ENCODE measurements at regions not wholly inside any gene's neighbourhood (a gene's known extent, or its start where the extent isn't known, plus 50 kb on each side); places are given as distances from the start of the nearest gene placed in this dataset.

GRCh38 chr1:173103006-173103405 lies 52.3 kb upstream of the TNFSF18 start:
- H3K4me1 ChIP-seq (ENCODE audit: control insufficient read depth, insufficient read depth, low read length): no peaks in the 10 kb centered on the region
- ATAC-seq (no peak), DNase-seq (ENCODE audit: low read depth, low spot score) (no peak)
- no peaks in the 10 kb centered on the region for H3K36me3 ChIP-seq (ENCODE audit: control insufficient read depth, insufficient read depth, low read length)
- ChIA-PET CTCF (interaction anchor here (0.6 kb wide), 1 partner anchor 170 kb away, joined by 3 read pairs; no protein-coding TSS in a partner anchor), POLR2A (no interaction called here)
- TF ChIP-seq POLR2AphosphoS5 (IDR thresholded peaks at IDR 0.05; ENCODE audit: low read depth, low read length): no peak
- no peak for TF ChIP-seq CTCF (IDR thresholded peaks at IDR 0.05)
- TF ChIP-seq REST (IDR thresholded peaks at IDR 0.05; ENCODE audit: insufficient read depth in 1 of 2, low read depth in 2 of 2, low read length in 1 of 2): no peak
- no peak for TF ChIP-seq SIN3A (IDR thresholded peaks at IDR 0.05; ENCODE audit: borderline replicate concordance, insufficient read depth, low read depth, low read length)
- no peak for TF ChIP-seq TCF7L2 (IDR thresholded peaks at IDR 0.05; ENCODE audit: low read depth, low read length)
- H3K27ac ChIP-seq (ENCODE audit: low read length): no peak overlapping the region
- BruUV-seq (replicated peaks): no TSS peak
- in situ Hi-C loops (cut with HindIII; ENCODE audit: low pct_unique_long_range_greater_than_20kb, low sequenced_read_pairs) (no loop called here), intact Hi-C loops (cut with micrococcal nuclease; ENCODE audit: unreplicated experiment) (no loop called here)
- H3K9me3 ChIP-seq (ENCODE audit: control insufficient read depth, insufficient read depth, low read depth, low read length): no peaks in the 10 kb centered on the region
- no peaks in the 10 kb centered on the region for H3K27me3 ChIP-seq (ENCODE audit: control insufficient read depth, insufficient read depth, low read length)
- no peak overlapping the region for H3K4me3 ChIP-seq (ENCODE audit: low read depth in 2 of 2, low read length in 2 of 2)

GRCh38 chr1:173101589-173101988 lies 50.8 kb upstream of the TNFSF18 start:
- no peak for ATAC-seq
- CTCF ChIA-PET: no interaction called here
- in situ Hi-C loops (cut with HindIII; ENCODE audit: low pct_unique_long_range_greater_than_20kb, low sequenced_read_pairs): no loop called here
- DNase-seq (ENCODE audit: low read depth, low spot score): no peak
- Histone ChIP-seq H3K36me3 (ENCODE audit: control insufficient read depth, insufficient read depth, low read length) (no peaks in the 10 kb centered on the region), H3K27ac (ENCODE audit: low read length) (no peak overlapping the region), H3K4me3 (ENCODE audit: low read depth in 2 of 2, low read length in 2 of 2) (no peak overlapping the region), H3K27me3 (ENCODE audit: control insufficient read depth, insufficient read depth, low read length) (no peaks in the 10 kb centered on the region), H3K9me3 (ENCODE audit: control insufficient read depth, insufficient read depth, low read depth, low read length) (no peaks in the 10 kb centered on the region), H3K4me1 (ENCODE audit: control insufficient read depth, insufficient read depth, low read length) (no peaks in the 10 kb centered on the region)
- POLR2A ChIA-PET: no interaction called here
- TF ChIP-seq CTCF (IDR thresholded peaks at IDR 0.05): no peak
- no peak for TF ChIP-seq SIN3A (IDR thresholded peaks at IDR 0.05; ENCODE audit: borderline replicate concordance, insufficient read depth, low read depth, low read length)
- TF ChIP-seq TCF7L2 (IDR thresholded peaks at IDR 0.05; ENCODE audit: low read depth, low read length): no peak
- no peak for TF ChIP-seq REST (IDR thresholded peaks at IDR 0.05; ENCODE audit: insufficient read depth in 1 of 2, low read depth in 2 of 2, low read length in 1 of 2)
- TF ChIP-seq POLR2AphosphoS5 (IDR thresholded peaks at IDR 0.05; ENCODE audit: low read depth, low read length): no peak
- no TSS peak for BruUV-seq (replicated peaks)
- intact Hi-C loops (cut with micrococcal nuclease; ENCODE audit: unreplicated experiment): no loop called here
